ENCODE measurements at regions not wholly inside any gene's neighbourhood (a gene's known extent, or its start where the extent isn't known, plus 50 kb on each side); places are given as distances from the start of the nearest gene placed in this dataset.

GRCh38 chr13:105569816-105570215, 965.6 kb downstream of the EFNB2 start:
- no peak for DNase-seq (ENCODE audit: low read depth in 1 of 2, low spot score in 1 of 2)
- H3K27me3 ChIP-seq: no peaks in the 10 kb centered on the region
- H3K9me3 ChIP-seq (ENCODE audit: low read depth): no peaks in the 10 kb centered on the region
- no peaks in the 10 kb centered on the region for H3K36me3 ChIP-seq
- no peak for TF ChIP-seq CTCF (IDR thresholded peaks at IDR 0.05; ENCODE audit: low read depth, low read length)
- H3K27ac ChIP-seq: no peak overlapping the region
- H3K4me1 ChIP-seq (ENCODE audit: low read depth): peaks cover 10% of the 10 kb centered on the region
- H3K4me3 ChIP-seq: no peak overlapping the region

- TF ChIP-seq CTCF (IDR thresholded peaks at IDR 0.05; ENCODE audit: low read depth, low read length): no peak
- H3K36me3 ChIP-seq: no peaks in the 10 kb centered on the region
- H3K27me3 ChIP-seq: no peaks in the 10 kb centered on the region
- H3K4me1 ChIP-seq (ENCODE audit: low read depth): peaks cover 10% of the 10 kb centered on the region
- peak overlapping the region; percentile 64 for H3K27ac ChIP-seq
- peak in 1 of 2 donors; percentile 74 for DNase-seq (ENCODE audit: low read depth in 1 of 2, low spot score in 1 of 2)
- no peak overlapping the region for H3K4me3 ChIP-seq
- no peaks in the 10 kb centered on the region for H3K9me3 ChIP-seq (ENCODE audit: low read depth)
Measured at GRCh38 chr13:105567951-105568525, 967.4 kb downstream of the EFNB2 start.

GRCh38 chr13:105565136-105565727, 970.2 kb downstream of the EFNB2 start:
- H3K27me3 ChIP-seq: no peaks in the 10 kb centered on the region
- no peak for DNase-seq (ENCODE audit: low read depth in 1 of 2, low spot score in 1 of 2)
- no peak overlapping the region for H3K4me3 ChIP-seq
- H3K9me3 ChIP-seq (ENCODE audit: low read depth): no peaks in the 10 kb centered on the region
- no peak overlapping the region for H3K27ac ChIP-seq
- no peak for TF ChIP-seq CTCF (IDR thresholded peaks at IDR 0.05; ENCODE audit: low read depth, low read length)
- peaks cover 10% of the 10 kb centered on the region for H3K4me1 ChIP-seq (ENCODE audit: low read depth)
- no peaks in the 10 kb centered on the region for H3K36me3 ChIP-seq

GRCh38 chr13:105552078-105552477, 983.4 kb downstream of the EFNB2 start:
- DNase-seq (ENCODE audit: low read depth in 1 of 2, low spot score in 1 of 2): no peak
- no peaks in the 10 kb centered on the region for H3K27me3 ChIP-seq

GRCh38 chr13:105547851-105548250, 987.6 kb downstream of the EFNB2 start:
- no peak overlapping the region for H3K4me3 ChIP-seq
- H3K36me3 ChIP-seq: no peaks in the 10 kb centered on the region
- no peak for TF ChIP-seq CTCF (IDR thresholded peaks at IDR 0.05; ENCODE audit: low read depth, low read length)
- H3K27ac ChIP-seq: no peak overlapping the region
- H3K9me3 ChIP-seq (ENCODE audit: low read depth): no peaks in the 10 kb centered on the region
- no peaks in the 10 kb centered on the region for H3K27me3 ChIP-seq
- H3K4me1 ChIP-seq (ENCODE audit: low read depth): no peaks in the 10 kb centered on the region
- DNase-seq (ENCODE audit: low read depth in 1 of 2, low spot score in 1 of 2): no peak

More at GRCh38 chr13:105552078-105552477, 983.4 kb downstream of the EFNB2 start:
- H3K9me3 ChIP-seq (ENCODE audit: low read depth): no peaks in the 10 kb centered on the region
- no peak for TF ChIP-seq CTCF (IDR thresholded peaks at IDR 0.05; ENCODE audit: low read depth, low read length)
- no peak overlapping the region for H3K27ac ChIP-seq
- no peaks in the 10 kb centered on the region for H3K36me3 ChIP-seq
- no peak overlapping the region for H3K4me3 ChIP-seq
- H3K4me1 ChIP-seq (ENCODE audit: low read depth): no peaks in the 10 kb centered on the region

All from cardiac muscle cell (in vitro differentiated cells and primary cell).